MM.1S (cell line): ENCODE measurements at regions not wholly inside any gene's neighbourhood (a gene's known extent, or its start where the extent isn't known, plus 50 kb on each side); places are given as distances from the start of the nearest gene placed in this dataset.

Experiments used
- DNase-seq: peaks from one replicate; pipeline ENCODE4 v3.0.0-alpha.2; 2015
- H2AFZ ChIP-seq: fragments of 300-600 bp; sonication (generic); 2 replicates; pipeline ENCODE4 v1.6.0; 2016; ENCODE audit warnings: antibody characterized with exemption, low read length
- H3F3A ChIP-seq: fragments of 300-600 bp; sonication (generic); 2 replicates; pipeline ENCODE4 v1.6.1; 2016; ENCODE audit warnings: mild to moderate bottlenecking, antibody characterized with exemption, low read length, moderate library complexity, mixed read lengths; ENCODE audit not compliant: insufficient read depth
- H3K27ac ChIP-seq: fragments of 300-600 bp; sonication (generic); 2 replicates; pipeline ENCODE4 v1.5.1; 2016; ENCODE audit warnings: mild to moderate bottlenecking, low read length
- H3K27me3 ChIP-seq: fragments of 300-600 bp; sonication (generic); replicated peaks from 2 replicates; pipeline ENCODE4 v1.6.0; 2016; ENCODE audit warnings: low read length; ENCODE audit not compliant: insufficient read depth
- H3K36me3 ChIP-seq: fragments of 300-600 bp; sonication (generic); replicated peaks from 2 replicates; pipeline ENCODE4 v1.6.1; 2016; ENCODE audit warnings: mild to moderate bottlenecking, low read length, mixed read lengths; ENCODE audit not compliant: insufficient read depth
- H3K4me1 ChIP-seq: fragments of 300-600 bp; sonication (generic); 2 replicates; pipeline ENCODE4 v1.6.1; 2016; ENCODE audit warnings: low read length, mixed read lengths
- H3K4me2 ChIP-seq: fragments of 300-600 bp; sonication (generic); 2 replicates; pipeline ENCODE4 v1.6.0; 2016; ENCODE audit warnings: low read depth, low read length
- H3K4me3 ChIP-seq: fragments of 300-600 bp; sonication (generic); 2 replicates; pipeline ENCODE4 v1.5.1; 2016; ENCODE audit warnings: low read length, mixed read lengths
- H3K79me2 ChIP-seq: fragments of 300-600 bp; sonication (generic); 2 replicates; pipeline ENCODE4 v1.6.1; 2016; ENCODE audit warnings: mixed run types, low read length, mixed read lengths
- H3K9ac ChIP-seq: fragments of 300-600 bp; sonication (generic); 2 replicates; pipeline ENCODE4 v1.6.1; 2016; ENCODE audit warnings: low read length, mixed read lengths
- H3K9me2 ChIP-seq: fragments of 300-600 bp; sonication (generic); replicated peaks from 2 replicates; pipeline ENCODE4 v1.6.1; 2016; ENCODE audit warnings: mild to moderate bottlenecking, low read length, mixed read lengths; ENCODE audit not compliant: insufficient read depth
- H3K9me3 ChIP-seq: fragments of 300-600 bp; sonication (generic); replicated peaks from 2 replicates; pipeline ENCODE4 v1.6.1; 2016; ENCODE audit warnings: mild to moderate bottlenecking, low read length, mixed read lengths; ENCODE audit not compliant: insufficient read depth
- H4K20me1 ChIP-seq: fragments of 300-600 bp; sonication (generic); 2 replicates; pipeline ENCODE4 v1.6.1; 2016; ENCODE audit warnings: mild to moderate bottlenecking, low read length, moderate library complexity, mixed read lengths; ENCODE audit not compliant: insufficient read depth
- CTCF ChIP-seq: fragments of 300-600 bp; sonication (generic); IDR thresholded peaks from 2 replicates; pipeline ENCODE4 v1.5.1; 2016; ENCODE audit warnings: antibody characterized with exemption, low read length, mixed read lengths
- EZH2 ChIP-seq: fragments of 300-600 bp; sonication (generic); optimal IDR thresholded peaks from 2 replicates; pipeline ENCODE3; 2017; ENCODE audit warnings: low read depth, mild to moderate bottlenecking, antibody characterized with exemption, low read length, mixed read lengths
- EZH2phosphoT487 ChIP-seq: fragments of 300-600 bp; sonication (generic); IDR thresholded peaks from 2 replicates; pipeline ENCODE4 v1.6.1; 2018; ENCODE audit warnings: antibody characterized with exemption, low read length

DNA sequence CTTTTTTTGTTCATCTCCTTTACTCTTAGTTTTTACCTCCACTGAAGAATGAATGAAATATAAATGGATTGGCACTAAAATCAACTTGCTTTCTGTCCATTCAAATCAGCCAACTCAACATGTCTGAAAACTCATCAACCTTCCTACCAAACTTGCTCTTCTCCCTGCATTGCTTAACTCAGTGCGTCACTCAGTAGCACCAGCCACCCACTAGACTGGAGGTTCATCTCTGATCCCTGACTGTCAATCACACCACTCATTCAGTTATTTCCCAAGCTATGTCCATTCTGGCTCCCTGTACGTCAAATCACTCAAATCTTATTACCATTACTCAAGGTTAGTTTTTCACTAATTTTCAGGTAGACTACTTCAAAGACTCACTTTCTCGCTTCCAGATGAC lies 75.2 kb upstream of the RBMS1 start:
- H3K36me3 ChIP-seq = no peaks in the 10 kb centered on the region
- H4K20me1 ChIP-seq = no peaks in the 10 kb centered on the region
- no peak overlapping the region for H2AFZ ChIP-seq
- H3K9me2 ChIP-seq = no peaks in the 10 kb centered on the region
- no peak overlapping the region for H3K4me3 ChIP-seq
- no peak overlapping the region for H3K9ac ChIP-seq
- no peaks in the 10 kb centered on the region for H3F3A ChIP-seq
- no peak overlapping the region for H3K27ac ChIP-seq
- TF ChIP-seq EZH2phosphoT487 (no peak), CTCF (no peak), EZH2 (no peak)
- no peak for DNase-seq
- no peaks in the 10 kb centered on the region for H3K9me3 ChIP-seq
- H3K79me2 ChIP-seq = no peaks in the 10 kb centered on the region
- H3K4me1 ChIP-seq = no peaks in the 10 kb centered on the region
- no peak overlapping the region for H3K4me2 ChIP-seq
- no peaks in the 10 kb centered on the region for H3K27me3 ChIP-seq

DNA sequence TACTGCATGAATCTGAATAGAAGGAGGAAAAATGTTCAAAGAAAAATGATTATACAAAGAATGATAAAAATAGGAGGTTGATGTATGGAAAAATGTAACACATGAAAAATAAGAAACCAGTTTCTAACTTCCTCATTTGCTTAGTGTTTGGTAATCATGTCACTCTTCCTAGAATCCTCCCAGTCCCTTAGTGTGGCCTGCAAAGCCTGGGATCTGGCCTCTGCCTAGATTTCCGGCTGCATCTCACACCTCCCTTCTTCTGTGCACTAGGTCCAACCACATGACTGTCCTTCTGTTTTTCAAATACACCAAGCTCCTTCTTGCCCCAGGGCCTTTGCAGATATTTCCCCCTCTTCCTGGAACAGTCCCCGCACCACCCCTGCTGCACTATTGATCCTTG lies 76.8 kb upstream of the RBMS1 start:
- H3K4me3 ChIP-seq = no peak overlapping the region
- no peaks in the 10 kb centered on the region for H3K9me2 ChIP-seq
- H2AFZ ChIP-seq = no peak overlapping the region
- H3K79me2 ChIP-seq = no peaks in the 10 kb centered on the region
- H3F3A ChIP-seq = no peaks in the 10 kb centered on the region
- no peak for TF ChIP-seq CTCF
- TF ChIP-seq EZH2phosphoT487 = no peak
- no peak for TF ChIP-seq EZH2
- H3K9me3 ChIP-seq = no peaks in the 10 kb centered on the region
- H3K27me3 ChIP-seq = no peaks in the 10 kb centered on the region
- H3K27ac ChIP-seq = no peak overlapping the region
- no peak for DNase-seq
- no peak overlapping the region for H3K4me2 ChIP-seq
- H3K4me1 ChIP-seq = peaks cover 7% of the 10 kb centered on the region
- H3K36me3 ChIP-seq = no peaks in the 10 kb centered on the region
- no peaks in the 10 kb centered on the region for H4K20me1 ChIP-seq
- H3K9ac ChIP-seq = no peak overlapping the region

DNA sequence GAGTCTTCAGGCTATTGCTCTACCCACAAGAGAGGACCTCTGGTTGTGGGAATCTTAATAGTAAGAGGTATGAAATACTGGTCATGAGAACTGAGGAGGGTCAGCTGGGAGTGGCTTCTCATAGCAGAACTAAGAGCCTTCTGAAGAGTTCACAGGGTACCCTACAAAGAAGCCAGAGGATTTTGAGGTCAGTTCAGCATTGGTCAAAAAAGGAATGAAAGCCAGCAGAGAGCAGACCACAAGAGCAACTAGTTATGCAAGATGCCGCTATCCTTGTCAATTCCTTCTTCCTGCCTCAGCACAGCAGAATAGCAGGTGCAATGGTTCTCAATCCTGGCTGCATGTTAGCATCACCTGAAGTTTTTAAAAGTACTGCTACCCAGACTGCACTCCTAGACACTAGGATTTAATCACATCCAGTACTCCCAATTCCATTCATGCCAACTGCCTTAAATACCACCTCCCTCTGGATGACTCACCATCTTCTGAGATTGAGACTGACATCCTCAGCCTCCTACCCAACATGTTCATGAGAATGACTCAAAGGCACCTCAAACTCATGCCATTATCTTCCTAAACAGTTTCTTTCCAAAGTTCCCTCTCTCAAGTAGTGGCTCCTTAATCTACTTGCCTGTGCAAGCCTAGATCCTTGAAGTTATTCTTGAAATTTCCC lies 81.0 kb upstream of the RBMS1 start:
- Histone ChIP-seq H3K4me2 (no peak overlapping the region), H3K9me2 (no peaks in the 10 kb centered on the region), H3K4me1 (peaks cover 17% of the 10 kb centered on the region), H3K27ac (no peak overlapping the region), H3K4me3 (no peak overlapping the region), H2AFZ (no peak overlapping the region), H3K9me3 (no peaks in the 10 kb centered on the region), H3F3A (no peaks in the 10 kb centered on the region), H4K20me1 (no peaks in the 10 kb centered on the region), H3K36me3 (no peaks in the 10 kb centered on the region), H3K9ac (no peak overlapping the region), H3K27me3 (no peaks in the 10 kb centered on the region), H3K79me2 (no peaks in the 10 kb centered on the region)
- no peak for DNase-seq
- TF ChIP-seq CTCF (no peak), EZH2phosphoT487 (no peak), EZH2 (no peak)
